ENCODE measurements at regions not wholly inside any gene's neighbourhood (a gene's known extent, or its start where the extent isn't known, plus 50 kb on each side); places are given as distances from the start of the nearest gene placed in this dataset.

DNA sequence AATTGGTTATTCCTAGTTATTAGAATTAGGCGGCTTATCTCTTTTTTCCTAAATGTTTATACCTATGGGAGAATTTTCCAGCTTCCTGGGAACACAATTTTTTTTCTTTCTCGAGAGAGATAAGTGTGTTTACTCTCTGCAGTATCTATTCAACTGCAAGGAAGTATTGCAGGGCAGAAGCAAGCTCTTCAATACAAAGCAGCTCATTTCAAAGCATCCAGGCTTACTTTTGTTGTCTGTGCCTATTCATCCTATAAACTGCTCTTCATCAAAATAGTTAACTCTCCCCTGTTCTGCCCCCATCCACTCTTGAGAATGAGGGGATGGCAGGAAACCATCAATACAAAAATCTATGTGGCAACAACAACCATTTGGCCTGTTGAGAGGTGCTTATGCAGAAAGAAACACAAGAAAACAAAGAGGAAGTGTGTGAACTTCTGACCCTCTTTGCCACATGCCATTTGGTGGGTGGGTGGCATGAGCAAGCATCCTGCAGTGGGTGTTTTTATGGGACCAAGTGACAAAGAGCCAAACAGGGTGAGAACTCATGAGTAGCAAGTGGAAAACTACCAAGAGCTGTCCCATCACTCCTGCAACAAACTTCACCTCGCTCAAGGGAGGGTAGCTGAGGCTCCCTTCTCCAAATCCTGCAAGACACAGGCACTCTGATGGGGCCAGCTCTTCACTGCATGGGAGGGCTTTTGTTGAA, 50.6 kb upstream of the MRPS6 start:
- no peaks in the 10 kb centered on the region for H3K9me3 ChIP-seq (ENCODE audit: control insufficient read depth, low read length)
- H3K4me1 ChIP-seq (ENCODE audit: control insufficient read depth in 1 of 2, insufficient read depth in 2 of 2, low read length in 2 of 2): peaks cover 0 to 3% of the 10 kb centered on the region in 2 donors
- no peaks in the 10 kb centered on the region for H3K36me3 ChIP-seq (ENCODE audit: control insufficient read depth in 1 of 2, insufficient read depth in 2 of 2, low read length in 1 of 2)
- no peak overlapping the region for H3K27ac ChIP-seq (ENCODE audit: low read depth in 1 of 2, low read length in 2 of 2)
- H3K4me3 ChIP-seq (ENCODE audit: low read length in 2 of 2): no peak overlapping the region
- intact Hi-C loops (cut with DNase I): no loop called here
- WGBS, 2 donors: 76 to 77% methylated on average over 3 of the region's 3 CpGs
- no peaks in the 10 kb centered on the region for H3K27me3 ChIP-seq (ENCODE audit: control insufficient read depth in 1 of 2, insufficient read depth in 2 of 2, low read length in 1 of 2)
- DNase-seq (peak in 1 of 2 donors; percentile 57), ATAC-seq (ENCODE audit: low FRiP score) (no peak)

- no peaks in the 10 kb centered on the region for H3K27me3 ChIP-seq (ENCODE audit: control insufficient read depth in 1 of 2, insufficient read depth in 2 of 2, low read length in 1 of 2)
- peaks cover 0 to 3% of the 10 kb centered on the region in 2 donors for H3K4me1 ChIP-seq (ENCODE audit: control insufficient read depth in 1 of 2, insufficient read depth in 2 of 2, low read length in 2 of 2)
- DNase-seq (no peak), ATAC-seq (ENCODE audit: low FRiP score) (no peak)
- no peaks in the 10 kb centered on the region for H3K36me3 ChIP-seq (ENCODE audit: control insufficient read depth in 1 of 2, insufficient read depth in 2 of 2, low read length in 1 of 2)
- 93% methylated on average over 2 of the region's 2 CpGs for WGBS, 2 donors
- no peaks in the 10 kb centered on the region for H3K9me3 ChIP-seq (ENCODE audit: control insufficient read depth, low read length)
- intact Hi-C loops (cut with DNase I): no loop called here
- no peak overlapping the region for H3K4me3 ChIP-seq (ENCODE audit: low read length in 2 of 2)
- no peak overlapping the region for H3K27ac ChIP-seq (ENCODE audit: low read depth in 1 of 2, low read length in 2 of 2)
Measured at GRCh38 chr21:34021726-34022125, 51.7 kb upstream of the MRPS6 start.

DNA sequence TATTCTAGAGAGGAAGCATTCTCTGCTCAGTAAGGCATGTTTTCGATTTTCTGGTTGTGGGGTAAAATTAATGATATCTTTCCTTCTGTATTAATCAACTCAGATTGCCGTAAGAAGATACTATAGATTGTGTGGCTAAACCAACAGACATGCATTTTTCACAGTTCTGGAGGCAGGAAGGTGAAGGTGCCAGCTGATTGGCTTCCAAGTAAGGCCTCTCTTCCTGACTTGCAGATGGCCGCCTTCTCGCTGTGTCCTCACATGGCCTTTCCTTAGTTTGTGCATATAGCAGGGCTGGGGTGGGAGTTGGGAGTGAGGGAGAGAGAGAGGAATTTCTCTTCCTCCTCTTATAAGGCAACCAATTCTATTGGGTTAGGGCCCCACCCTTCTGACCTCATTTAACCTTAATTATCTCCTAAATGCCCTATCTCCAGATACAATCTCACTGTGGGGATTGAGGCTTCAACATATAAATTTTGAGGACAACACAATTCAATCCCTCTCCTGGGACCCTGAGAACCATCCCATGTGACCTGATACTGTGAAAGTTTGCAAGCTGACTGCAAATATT, 52.3 kb upstream of the MRPS6 start:
- WGBS, 2 donors: 91 to 98% methylated on average over 4 of the region's 4 CpGs
- ATAC-seq (ENCODE audit: low FRiP score) (no peak), DNase-seq (no peak)
- no peaks in the 10 kb centered on the region for H3K9me3 ChIP-seq (ENCODE audit: control insufficient read depth, low read length)
- peaks cover 0 to 3% of the 10 kb centered on the region in 2 donors for H3K4me1 ChIP-seq (ENCODE audit: control insufficient read depth in 1 of 2, insufficient read depth in 2 of 2, low read length in 2 of 2)
- no peak overlapping the region for H3K27ac ChIP-seq (ENCODE audit: low read depth in 1 of 2, low read length in 2 of 2)
- no peaks in the 10 kb centered on the region for H3K36me3 ChIP-seq (ENCODE audit: control insufficient read depth in 1 of 2, insufficient read depth in 2 of 2, low read length in 1 of 2)
- H3K4me3 ChIP-seq (ENCODE audit: low read length in 2 of 2): no peak overlapping the region
- intact Hi-C loops (cut with DNase I): no loop called here
- H3K27me3 ChIP-seq (ENCODE audit: control insufficient read depth in 1 of 2, insufficient read depth in 2 of 2, low read length in 1 of 2): no peaks in the 10 kb centered on the region

DNA sequence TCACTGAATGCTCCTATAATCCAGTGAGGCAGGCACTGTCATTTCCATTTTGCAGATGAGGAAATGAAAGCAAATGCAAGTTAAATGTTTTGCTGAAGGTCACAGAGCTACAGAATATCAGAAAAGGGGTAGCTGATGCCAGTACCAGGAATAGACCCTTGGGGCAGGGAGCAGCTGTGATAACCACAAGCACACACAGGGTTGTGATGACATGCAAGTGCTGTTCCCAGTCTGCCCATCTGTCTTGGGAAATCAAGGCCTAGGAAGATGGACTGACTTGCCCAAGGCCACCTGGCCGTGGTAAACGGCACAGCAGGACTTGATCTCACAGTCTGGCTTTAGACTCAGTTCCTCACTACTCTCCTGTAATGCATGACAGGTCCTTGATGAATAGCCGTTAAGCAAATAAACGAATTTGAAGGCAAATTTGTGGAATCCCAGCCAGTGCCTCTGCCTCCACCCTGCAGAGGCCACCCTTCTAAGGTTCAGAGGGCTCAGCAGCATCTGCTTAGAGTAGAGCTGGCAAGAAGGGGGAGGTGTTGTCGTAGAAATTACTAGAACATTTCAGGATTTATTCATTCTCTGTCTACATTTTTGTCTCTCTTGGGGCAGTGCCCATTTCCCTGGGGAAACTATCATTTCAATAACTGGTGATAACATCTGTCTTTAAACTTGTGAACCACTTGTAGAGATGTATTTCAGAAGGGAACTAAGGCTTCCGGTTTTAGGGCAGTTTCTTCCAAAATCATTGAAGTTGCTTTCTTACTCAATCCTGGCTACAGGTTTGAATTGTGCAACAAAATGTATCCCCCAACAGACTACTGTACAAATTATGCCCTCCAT, 53.2 kb upstream of the MRPS6 start:
- WGBS, 2 donors: 60 to 61% methylated on average over 6 of the region's 6 CpGs
- intact Hi-C loops (cut with DNase I): no loop called here
- Histone ChIP-seq H3K27ac (ENCODE audit: low read depth in 1 of 2, low read length in 2 of 2) (no peak overlapping the region), H3K9me3 (ENCODE audit: control insufficient read depth, low read length) (no peaks in the 10 kb centered on the region), H3K4me1 (ENCODE audit: control insufficient read depth in 1 of 2, insufficient read depth in 2 of 2, low read length in 2 of 2) (peaks cover 0 to 3% of the 10 kb centered on the region in 2 donors), H3K27me3 (ENCODE audit: control insufficient read depth in 1 of 2, insufficient read depth in 2 of 2, low read length in 1 of 2) (no peaks in the 10 kb centered on the region), H3K4me3 (ENCODE audit: low read length in 2 of 2) (no peak overlapping the region), H3K36me3 (ENCODE audit: control insufficient read depth in 1 of 2, insufficient read depth in 2 of 2, low read length in 1 of 2) (no peaks in the 10 kb centered on the region)
- ATAC-seq (ENCODE audit: low FRiP score) (no peak), DNase-seq (no peak)

DNA sequence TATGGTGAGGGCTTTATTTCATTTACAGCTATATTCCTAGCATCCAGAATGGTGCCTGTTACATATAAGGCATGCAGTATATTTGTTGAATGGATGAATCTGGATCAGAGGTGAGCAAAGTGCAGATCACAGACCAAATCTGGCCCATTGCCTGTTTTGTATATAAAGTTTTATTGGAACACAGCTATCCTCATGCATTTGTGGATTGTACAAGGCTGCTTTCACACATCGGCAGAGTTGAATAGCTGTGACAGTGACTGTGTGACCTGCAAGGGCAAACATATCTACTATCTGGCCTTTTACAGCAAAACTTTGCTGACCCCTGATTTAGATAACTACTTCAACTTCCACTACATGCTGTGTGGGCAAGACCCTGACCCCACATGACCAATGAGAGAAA, 54.0 kb upstream of the MRPS6 start:
- DNase-seq (no peak), ATAC-seq (ENCODE audit: low FRiP score) (no peak)
- peaks cover 0 to 3% of the 10 kb centered on the region in 2 donors for H3K4me1 ChIP-seq (ENCODE audit: control insufficient read depth in 1 of 2, insufficient read depth in 2 of 2, low read length in 2 of 2)
- H3K36me3 ChIP-seq (ENCODE audit: control insufficient read depth in 1 of 2, insufficient read depth in 2 of 2, low read length in 1 of 2): no peaks in the 10 kb centered on the region
- 94 to 96% methylated on average over 1 of the region's 1 CpG for WGBS, 2 donors
- H3K27ac ChIP-seq (ENCODE audit: low read depth in 1 of 2, low read length in 2 of 2): no peak overlapping the region
- H3K9me3 ChIP-seq (ENCODE audit: control insufficient read depth, low read length): no peaks in the 10 kb centered on the region
- H3K27me3 ChIP-seq (ENCODE audit: control insufficient read depth in 1 of 2, insufficient read depth in 2 of 2, low read length in 1 of 2): no peaks in the 10 kb centered on the region
- intact Hi-C loops (cut with DNase I): no loop called here
- no peak overlapping the region for H3K4me3 ChIP-seq (ENCODE audit: low read length in 2 of 2)

DNA sequence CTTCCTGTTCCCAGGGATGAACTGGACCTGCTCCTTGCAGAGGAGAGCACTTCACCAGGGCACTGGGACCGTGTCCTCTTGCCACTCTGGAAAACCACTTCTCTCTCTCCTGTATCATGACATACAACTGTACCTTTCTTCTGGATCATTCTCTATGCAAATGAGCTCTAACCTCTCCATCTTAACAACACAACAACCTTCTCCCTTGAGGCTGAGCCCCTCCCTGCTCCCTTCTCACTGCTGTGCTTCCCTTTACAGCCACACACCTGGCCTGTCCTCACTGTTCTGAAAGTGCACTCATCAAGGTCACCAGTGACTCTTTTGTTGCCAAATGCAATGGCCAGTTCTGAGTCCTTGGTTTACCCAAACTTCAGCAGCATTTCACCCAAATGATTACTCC, 54.5 kb upstream of the MRPS6 start:
- no peak overlapping the region for H3K27ac ChIP-seq (ENCODE audit: low read depth in 1 of 2, low read length in 2 of 2)
- H3K9me3 ChIP-seq (ENCODE audit: control insufficient read depth, low read length): no peaks in the 10 kb centered on the region
- H3K4me1 ChIP-seq (ENCODE audit: control insufficient read depth in 1 of 2, insufficient read depth in 2 of 2, low read length in 2 of 2): peaks cover 0 to 3% of the 10 kb centered on the region in 2 donors
- no peak for DNase-seq
- no peak overlapping the region for H3K4me3 ChIP-seq (ENCODE audit: low read length in 2 of 2)
- WGBS, 2 donors: 93 to 100% methylated on average over 1 of the region's 1 CpG
- no peaks in the 10 kb centered on the region for H3K36me3 ChIP-seq (ENCODE audit: control insufficient read depth in 1 of 2, insufficient read depth in 2 of 2, low read length in 1 of 2)
- no peak for ATAC-seq (ENCODE audit: low FRiP score)
- H3K27me3 ChIP-seq (ENCODE audit: control insufficient read depth in 1 of 2, insufficient read depth in 2 of 2, low read length in 1 of 2): no peaks in the 10 kb centered on the region
- intact Hi-C loops (cut with DNase I): no loop called here

DNA sequence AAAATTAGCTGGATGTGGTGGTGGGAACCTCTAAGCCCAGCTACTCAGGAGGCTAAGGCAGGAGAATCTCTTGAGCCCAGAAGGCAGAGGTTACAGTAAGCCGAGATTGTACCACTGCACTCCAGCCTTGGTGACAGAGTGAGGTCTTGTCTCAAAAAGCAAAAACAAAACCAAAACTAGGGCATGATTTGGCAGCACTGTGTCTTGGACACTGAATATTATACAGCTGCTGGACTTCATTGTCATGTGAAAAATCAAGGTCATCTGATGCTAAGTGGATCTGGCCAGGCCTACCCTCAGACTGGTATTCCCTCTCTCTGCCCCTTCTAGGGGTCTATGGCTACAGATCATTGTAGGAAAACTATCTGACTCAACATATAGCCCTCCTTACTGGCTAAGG, 55.2 kb upstream of the MRPS6 start:
- H3K27me3 ChIP-seq (ENCODE audit: control insufficient read depth in 1 of 2, insufficient read depth in 2 of 2, low read length in 1 of 2): no peaks in the 10 kb centered on the region
- H3K9me3 ChIP-seq (ENCODE audit: control insufficient read depth, low read length): no peaks in the 10 kb centered on the region
- intact Hi-C loops (cut with DNase I): no loop called here
- DNase-seq (no peak), ATAC-seq (ENCODE audit: low FRiP score) (no peak)
- H3K27ac ChIP-seq (ENCODE audit: low read depth in 1 of 2, low read length in 2 of 2): no peak overlapping the region
- no peak overlapping the region for H3K4me3 ChIP-seq (ENCODE audit: low read length in 2 of 2)
- no peaks in the 10 kb centered on the region for H3K36me3 ChIP-seq (ENCODE audit: control insufficient read depth in 1 of 2, insufficient read depth in 2 of 2, low read length in 1 of 2)
- 87 to 90% methylated on average over 1 of the region's 1 CpG for WGBS, 2 donors
- H3K4me1 ChIP-seq (ENCODE audit: control insufficient read depth in 1 of 2, insufficient read depth in 2 of 2, low read length in 2 of 2): peaks cover 0 to 3% of the 10 kb centered on the region in 2 donors

DNA sequence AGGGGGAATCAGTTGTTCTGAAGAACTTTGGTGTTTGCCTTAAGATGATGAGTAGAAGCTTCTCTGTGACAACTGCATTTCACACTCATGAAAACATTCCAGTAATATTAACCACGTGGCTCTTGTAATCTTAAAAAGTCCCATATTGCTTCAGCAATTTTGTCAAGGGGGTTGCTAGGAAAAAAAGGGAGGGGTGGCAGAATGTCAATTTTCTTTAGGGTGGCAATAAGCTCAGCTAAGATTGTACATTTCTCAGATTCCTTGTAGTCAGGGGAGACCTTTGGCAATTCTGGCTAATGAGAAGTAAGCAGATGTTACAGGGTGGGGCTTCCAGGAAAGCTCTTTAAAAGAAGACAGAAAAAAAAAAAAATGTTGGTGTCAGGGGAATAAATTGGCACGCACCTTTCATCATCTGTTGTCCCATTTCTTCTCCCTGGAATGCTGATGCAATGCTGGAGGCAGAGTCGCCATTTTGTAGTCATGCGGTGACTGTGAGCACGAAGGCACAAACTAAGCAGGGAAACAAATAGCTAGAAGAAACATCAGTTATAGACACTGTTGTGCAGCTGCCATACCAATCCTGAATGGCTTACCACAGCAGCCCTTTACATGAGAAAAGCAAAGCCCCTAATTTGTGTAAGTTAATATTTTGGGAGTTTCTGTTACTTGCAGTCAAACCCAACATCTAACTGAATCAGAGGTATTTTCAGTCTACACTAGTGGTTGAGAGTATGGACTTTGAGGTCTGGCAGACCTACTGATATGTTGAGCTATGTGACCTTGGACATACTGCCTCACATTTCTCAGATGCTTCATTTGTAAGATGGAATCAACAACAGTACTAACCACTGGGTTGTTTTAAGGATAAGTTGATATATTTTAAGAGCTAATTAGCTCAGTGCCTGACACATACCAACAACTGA, 56.1 kb upstream of the MRPS6 start:
- no peaks in the 10 kb centered on the region for H3K27me3 ChIP-seq (ENCODE audit: control insufficient read depth in 1 of 2, insufficient read depth in 2 of 2, low read length in 1 of 2)
- ATAC-seq (ENCODE audit: low FRiP score) (no peak), DNase-seq (no peak)
- H3K9me3 ChIP-seq (ENCODE audit: control insufficient read depth, low read length): no peaks in the 10 kb centered on the region
- no peak overlapping the region for H3K27ac ChIP-seq (ENCODE audit: low read depth in 1 of 2, low read length in 2 of 2)
- intact Hi-C loops (cut with DNase I): no loop called here
- no peaks in the 10 kb centered on the region for H3K36me3 ChIP-seq (ENCODE audit: control insufficient read depth in 1 of 2, insufficient read depth in 2 of 2, low read length in 1 of 2)
- no peak overlapping the region for H3K4me3 ChIP-seq (ENCODE audit: low read length in 2 of 2)
- no peaks in the 10 kb centered on the region for H3K4me1 ChIP-seq (ENCODE audit: control insufficient read depth in 1 of 2, insufficient read depth in 2 of 2, low read length in 2 of 2)
- 88 to 90% methylated on average over 5 of the region's 5 CpGs for WGBS, 2 donors
